HG03066 (cell line): ENCODE measurements at regions not wholly inside any gene's neighbourhood (a gene's known extent, or its start where the extent isn't known, plus 50 kb on each side); places are given as distances from the start of the nearest gene placed in this dataset.
"Not testable (repeated sequence)": the region's sequence is repeated elsewhere in the genome, so short reads cannot be mapped to it uniquely, and the experiment has no call there.

Source experiments
- ATAC-seq: cut with Tn5 transposase; IDR thresholded peaks from one replicate; pipeline ENCODE4 v1.9.1; 2021; ENCODE audit warnings: low read depth; ENCODE audit not compliant: unreplicated experiment

DNA sequence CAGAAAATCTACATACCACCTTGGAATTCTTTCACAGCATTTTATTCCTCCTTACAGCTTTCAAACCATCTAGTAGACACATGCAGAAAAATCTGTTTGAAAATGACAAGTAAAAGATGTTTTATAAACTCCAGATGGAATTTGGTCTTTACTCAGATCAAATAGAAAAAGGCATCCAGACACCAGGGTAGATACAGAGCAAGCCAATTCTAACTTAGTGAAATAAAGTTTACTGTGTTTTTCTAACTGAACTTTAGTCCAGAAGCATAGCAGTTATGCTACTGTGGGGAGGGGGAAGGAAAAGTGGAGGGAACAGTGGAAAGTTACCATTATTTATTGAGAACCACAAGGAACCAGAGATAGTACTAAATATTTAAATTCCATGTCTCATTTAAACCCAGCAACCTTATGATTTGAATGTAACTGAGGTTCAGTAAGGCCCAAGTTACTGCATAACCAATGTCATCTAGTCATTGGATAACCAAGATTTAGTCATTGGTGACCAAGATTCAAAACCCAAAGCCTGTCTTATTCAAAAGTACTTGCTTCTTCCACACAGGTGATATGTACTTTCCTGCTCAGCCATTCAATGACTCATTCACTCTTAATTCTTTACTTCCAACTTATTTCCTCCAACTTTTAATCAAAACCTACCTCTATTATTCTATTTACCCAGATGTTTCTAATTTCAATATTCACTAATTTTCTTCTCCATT is 57.7 kb downstream of the RAD51AP2 start:
- no peak for ATAC-seq

GRCh38 chr2:17455343-17455742 is 62.9 kb downstream of the RAD51AP2 start:
- no peak for ATAC-seq

- not testable (repeated sequence) for ATAC-seq
Observed at GRCh38 chr2:17446191-17446590, 72.0 kb downstream of the RAD51AP2 start.

DNA sequence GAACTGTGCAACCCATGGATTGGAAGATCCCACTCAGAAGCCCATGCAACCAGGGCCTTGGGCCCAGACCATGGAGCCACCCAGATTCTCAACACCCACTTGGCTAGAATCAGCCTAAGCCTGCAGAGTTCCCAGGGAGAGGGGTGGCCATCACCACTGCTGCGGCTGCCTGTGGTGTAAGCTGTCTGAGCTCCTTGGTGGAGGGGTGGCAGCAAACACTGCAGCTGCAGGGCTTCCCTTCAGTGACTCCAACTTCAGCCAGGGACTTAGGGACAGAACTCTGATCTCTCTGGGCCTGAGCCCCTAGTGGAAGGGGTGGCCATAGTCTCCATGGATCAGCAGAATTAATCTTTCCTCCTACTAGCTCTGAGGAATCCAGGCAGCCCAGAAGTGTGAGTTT is 72.5 kb downstream of the RAD51AP2 start:
- ATAC-seq: no peak

- ATAC-seq: no peak
Observed at GRCh38 chr2:17442334-17442733, 75.9 kb downstream of the RAD51AP2 start.

DNA sequence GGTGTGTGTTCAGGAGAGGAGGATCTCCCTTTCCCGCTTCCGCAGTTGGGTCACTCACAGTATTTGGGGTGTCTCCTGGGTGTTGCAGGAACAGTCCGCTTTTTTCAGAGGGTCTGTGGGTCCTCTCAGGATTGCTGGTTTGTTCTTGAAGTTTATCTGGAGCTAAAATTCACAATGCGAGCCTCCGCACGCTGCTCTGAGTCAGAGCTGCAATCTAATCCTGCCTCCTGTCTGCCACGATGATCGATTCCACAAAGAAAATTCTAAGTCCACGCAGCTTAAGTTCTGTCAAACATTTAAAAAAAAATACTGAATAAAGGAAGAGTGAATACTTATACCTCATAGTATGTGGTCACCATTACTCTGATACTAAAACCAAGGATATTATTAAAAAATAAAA is 76.5 kb downstream of the RAD51AP2 start:
- no peak for ATAC-seq

DNA sequence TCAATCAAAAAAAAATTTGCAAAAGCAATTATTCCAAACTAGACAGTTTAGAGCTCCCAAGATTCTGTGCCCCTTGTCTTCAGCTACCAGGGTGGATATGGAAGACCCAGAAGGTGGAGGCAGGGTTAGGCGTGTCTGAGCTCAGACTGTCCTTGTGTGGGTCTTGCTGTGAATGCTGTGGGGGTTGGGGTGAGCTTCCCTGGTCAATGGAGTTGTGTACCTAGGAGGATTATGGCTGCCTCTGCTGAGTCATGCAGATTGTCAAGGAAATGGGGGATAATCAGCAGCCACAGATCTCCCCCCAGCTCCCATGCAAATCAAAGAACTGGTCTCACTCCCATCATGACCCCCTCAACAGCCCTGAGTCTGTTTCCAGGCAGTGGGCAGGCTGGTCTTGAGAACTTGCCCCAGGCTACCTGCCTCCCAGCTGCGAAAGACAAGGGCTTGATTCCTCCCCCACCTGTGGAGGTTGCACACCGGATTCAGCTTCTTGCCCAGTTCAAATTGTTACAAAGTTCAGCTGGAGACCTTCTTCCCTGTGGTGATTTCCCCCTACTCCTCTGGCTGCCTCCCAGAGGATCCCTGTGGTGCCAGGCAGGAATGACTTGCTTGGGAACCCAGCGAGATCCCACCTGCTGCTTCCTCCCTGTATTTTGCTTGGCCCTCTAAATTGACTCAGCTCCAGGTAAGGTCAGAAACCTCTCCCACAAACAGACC is 77.0 kb downstream of the RAD51AP2 start:
- ATAC-seq: no peak

DNA sequence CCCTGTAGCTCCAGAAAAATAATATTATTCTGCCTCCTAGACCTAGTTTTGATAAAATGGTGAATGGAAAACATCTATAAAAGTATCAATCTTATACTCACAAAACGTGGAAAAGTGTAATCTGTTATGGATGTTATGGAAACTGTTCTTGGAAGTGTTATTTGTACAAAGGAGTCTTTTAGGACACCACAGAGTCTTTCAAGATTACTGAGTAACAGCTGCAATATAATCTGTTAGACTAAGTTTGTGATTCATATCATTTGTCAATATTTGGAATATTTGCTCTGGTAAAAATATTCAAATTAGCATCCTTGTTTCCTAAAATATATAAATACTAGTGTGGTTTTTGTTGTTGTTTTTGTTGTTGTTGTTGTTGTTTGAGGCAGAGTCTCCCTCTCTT is 87.9 kb downstream of the RAD51AP2 start:
- no peak for ATAC-seq

DNA sequence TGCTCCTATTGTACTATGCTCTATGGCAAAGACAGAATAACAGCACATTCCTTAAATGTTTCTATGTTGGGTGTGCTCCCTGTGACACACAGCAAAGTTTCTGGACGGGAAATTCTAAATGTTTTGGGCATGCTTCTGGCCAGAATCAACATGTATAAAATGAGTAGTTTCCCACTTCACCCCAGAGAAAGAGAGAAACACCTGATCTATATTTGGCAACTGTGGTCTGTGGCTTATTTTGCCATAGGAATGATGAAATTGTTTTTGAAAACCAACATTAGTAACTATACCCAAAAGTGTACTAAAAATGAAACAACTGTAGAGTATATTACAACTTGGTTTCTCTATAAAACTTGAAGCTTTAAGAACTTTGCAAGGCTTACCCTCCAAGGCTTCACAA is 89.1 kb downstream of the RAD51AP2 start:
- ATAC-seq: no peak

- no peak for ATAC-seq
Observed at GRCh38 chr2:17427401-17427800, 90.8 kb downstream of the RAD51AP2 start.

DNA sequence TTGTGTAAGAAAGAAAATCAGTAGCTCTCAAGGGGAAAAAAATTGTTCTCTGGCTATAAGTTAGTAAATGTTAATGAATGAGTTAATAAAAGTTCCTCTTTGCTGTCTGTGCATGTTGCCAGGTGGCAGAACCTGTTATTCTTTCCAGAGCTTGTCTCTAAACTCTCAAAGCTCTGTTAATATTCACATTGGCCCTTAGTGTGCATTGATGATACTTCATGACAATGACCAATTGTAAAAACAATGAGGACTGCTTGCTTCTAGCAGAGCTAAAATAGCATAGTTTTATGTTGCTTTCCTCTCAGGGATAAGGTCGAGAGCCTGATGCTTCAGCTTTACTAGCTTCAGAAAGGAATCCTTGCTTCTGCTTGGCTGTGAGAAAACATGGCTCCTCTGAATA is 91.5 kb downstream of the RAD51AP2 start:
- ATAC-seq: no peak

GRCh38 chr2:17422061-17422460 is 96.2 kb downstream of the RAD51AP2 start:
- ATAC-seq: no peak

GRCh38 chr2:17416884-17417391 is 101.3 kb downstream of the RAD51AP2 start:
- ATAC-seq: no peak

DNA sequence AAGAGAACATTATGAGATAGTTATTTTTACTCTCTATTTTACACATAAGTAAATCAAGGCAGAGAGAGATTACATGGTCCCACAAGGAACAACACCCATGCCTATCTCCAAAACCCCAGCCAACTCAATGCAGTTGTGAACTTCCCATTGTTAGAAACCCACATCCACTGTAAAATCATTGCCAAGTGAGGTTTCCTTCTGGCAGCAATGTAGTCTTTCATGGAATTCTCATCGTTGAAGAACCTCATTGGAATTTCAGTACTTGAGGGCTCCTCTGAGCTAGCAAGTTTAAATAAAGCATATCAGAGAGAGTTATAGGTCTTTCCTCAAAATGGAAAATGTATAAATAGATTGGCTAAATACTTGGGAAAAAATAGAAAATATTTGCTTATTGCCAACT is 105.2 kb downstream of the RAD51AP2 start:
- ATAC-seq: no peak

- no peak for ATAC-seq
Observed at GRCh38 chr2:17401096-17401495, 117.1 kb downstream of the RAD51AP2 start.

- ATAC-seq: no peak
Observed at GRCh38 chr2:17398770-17399169, 119.5 kb downstream of the RAD51AP2 start.

DNA sequence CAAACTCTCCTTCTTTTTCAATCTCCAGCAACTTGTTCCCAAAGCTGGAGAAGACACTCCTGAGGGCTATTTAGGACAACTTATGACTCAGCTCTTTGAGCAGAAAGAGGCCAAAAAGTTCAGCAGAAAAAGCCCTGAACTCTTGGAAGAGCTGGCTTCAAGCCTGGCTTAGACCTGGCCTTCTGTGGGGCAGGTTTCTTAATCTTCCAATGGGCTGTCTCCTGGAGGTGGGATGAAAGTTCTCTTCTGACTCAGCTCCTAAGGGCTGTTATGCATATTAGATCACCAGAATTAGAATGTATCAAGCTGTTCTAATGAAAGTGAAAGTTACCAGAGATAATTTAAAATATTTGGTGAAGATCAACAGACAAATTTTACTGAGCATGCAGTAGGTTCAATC is 129.4 kb downstream of the RAD51AP2 start:
- no peak for ATAC-seq

DNA sequence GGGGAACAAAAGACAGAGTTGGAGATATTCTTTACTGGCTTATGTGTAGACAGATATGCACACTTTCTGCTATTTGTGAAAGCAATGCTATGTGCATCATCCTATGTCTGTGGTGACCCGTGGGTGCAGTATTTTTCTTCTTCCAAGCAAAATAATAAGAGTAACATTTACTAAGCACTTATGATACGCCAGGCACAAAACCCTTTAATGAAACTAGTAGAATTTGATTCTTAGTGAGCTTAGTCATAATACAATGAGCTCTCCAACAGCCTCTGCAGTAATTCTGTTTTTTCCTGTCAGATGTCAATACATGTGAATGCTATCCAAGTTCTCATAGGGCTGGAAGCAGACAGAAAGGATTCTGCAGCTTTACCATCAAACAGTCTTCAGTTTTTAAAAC is 130.6 kb downstream of the RAD51AP2 start:
- ATAC-seq: no peak

- no peak for ATAC-seq
Observed at GRCh38 chr2:17386771-17387170, 131.5 kb downstream of the RAD51AP2 start.

- ATAC-seq: no peak
Observed at GRCh38 chr2:17380003-17380402, 138.2 kb downstream of the RAD51AP2 start.

GRCh38 chr2:17375262-17375661 is 143.0 kb downstream of the RAD51AP2 start:
- no peak for ATAC-seq

GRCh38 chr2:17373741-17374140 is 144.5 kb downstream of the RAD51AP2 start:
- ATAC-seq: no peak
